Muscle layer of duodenum (tissue), 2 donors: ENCODE measurements at regions not wholly inside any gene's neighbourhood (a gene's known extent, or its start where the extent isn't known, plus 50 kb on each side); places are given as distances from the start of the nearest gene placed in this dataset.

Experiments used
- H3K27ac ChIP-seq: one replicate; pipeline ENCODE4 v1.7.0; 2013; ENCODE audit warnings: mild to moderate bottlenecking, low read length
- H3K27me3 ChIP-seq: one replicate; pipeline ENCODE4 v1.7.0; 2013; ENCODE audit warnings: low read depth, mild to moderate bottlenecking, control low read depth, low read length
- H3K36me3 ChIP-seq, 2 donors: one replicate each; pipeline ENCODE4 v1.7.0; 2013; ENCODE audit warnings: low read length in 2 of 2, control low read depth in 1 of 2, mild to moderate bottlenecking in 1 of 2; ENCODE audit not compliant: insufficient read depth in 2 of 2, control insufficient read depth in 1 of 2
- H3K4me1 ChIP-seq, 2 donors: one replicate each; pipeline ENCODE4 v1.7.0; 2013; ENCODE audit warnings: low read length in 2 of 2, mild to moderate bottlenecking in 2 of 2, control low read depth in 1 of 2, moderate library complexity in 1 of 2; ENCODE audit not compliant: insufficient read depth in 2 of 2, control insufficient read depth in 1 of 2
- H3K4me3 ChIP-seq, 2 donors: one replicate each; pipeline ENCODE4 v1.7.0; 2013; ENCODE audit warnings: low read length in 2 of 2, low read depth in 1 of 2, mild to moderate bottlenecking in 1 of 2
- H3K9me3 ChIP-seq, 2 donors: one replicate each; pipeline ENCODE4 v1.7.0; 2013; ENCODE audit warnings: low read length in 2 of 2, control low read depth in 1 of 2, mild to moderate bottlenecking in 1 of 2; ENCODE audit not compliant: control insufficient read depth in 1 of 2
- donor health status: healthy.

DNA sequence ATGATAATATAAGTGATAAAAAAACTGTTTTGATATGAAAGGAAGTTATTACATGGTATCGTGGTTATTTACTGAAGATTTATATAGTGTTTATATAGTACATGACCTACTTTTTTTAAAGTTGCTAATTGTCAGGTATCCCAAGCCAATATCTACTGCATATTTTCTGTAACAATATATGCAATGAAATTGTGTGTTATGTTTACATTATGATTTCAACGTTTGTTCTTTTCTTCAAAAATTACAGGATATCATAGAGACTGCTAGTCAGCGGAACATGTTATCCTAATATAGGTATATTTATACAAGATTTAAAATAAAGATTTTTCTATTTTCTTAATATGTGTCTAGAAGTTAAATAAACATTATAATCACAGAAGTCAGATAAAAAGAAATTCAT, 167.5 kb upstream of the DPYD start:
- H3K27me3 ChIP-seq: no peaks in the 10 kb centered on the region
- no peaks in the 10 kb centered on the region for H3K4me1 ChIP-seq
- no peaks in the 10 kb centered on the region for H3K36me3 ChIP-seq
- no peak overlapping the region for H3K27ac ChIP-seq
- H3K9me3 ChIP-seq: no peaks in the 10 kb centered on the region
- H3K4me3 ChIP-seq: no peak overlapping the region

DNA sequence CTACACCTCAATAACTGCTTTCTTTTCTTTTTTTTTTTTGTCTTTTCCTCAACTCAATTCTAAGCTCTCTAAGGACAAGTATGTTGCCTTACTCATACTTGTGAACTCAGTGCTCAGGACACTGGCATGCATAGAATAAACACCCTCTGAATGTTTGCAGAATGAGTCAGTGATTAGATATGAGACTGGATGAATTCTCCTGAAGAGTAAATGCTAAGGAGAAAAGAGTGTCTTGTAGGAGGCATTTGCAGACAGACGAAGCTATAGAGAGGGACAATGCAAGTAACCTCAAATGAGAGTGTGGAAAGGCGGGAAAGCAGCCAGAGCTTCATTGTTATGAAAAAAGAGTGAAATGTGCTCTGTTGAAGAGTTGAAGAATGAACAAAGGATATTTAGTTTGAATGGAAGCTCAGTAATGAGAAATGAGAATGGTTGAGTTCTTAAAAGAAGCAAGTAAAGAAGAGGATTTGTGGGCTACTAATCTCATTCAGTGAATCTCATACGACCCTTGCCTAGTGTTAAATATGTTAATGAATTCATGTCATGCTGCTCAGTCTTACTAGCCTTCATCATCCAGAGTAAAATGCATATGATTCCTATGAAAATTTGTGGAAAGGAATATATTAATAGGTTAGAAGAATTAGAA, 166.1 kb upstream of the DPYD start:
- Histone ChIP-seq H3K4me1 (no peaks in the 10 kb centered on the region), H3K4me3 (no peak overlapping the region), H3K36me3 (no peaks in the 10 kb centered on the region), H3K27me3 (no peaks in the 10 kb centered on the region), H3K9me3 (no peaks in the 10 kb centered on the region), H3K27ac (no peak overlapping the region)

DNA sequence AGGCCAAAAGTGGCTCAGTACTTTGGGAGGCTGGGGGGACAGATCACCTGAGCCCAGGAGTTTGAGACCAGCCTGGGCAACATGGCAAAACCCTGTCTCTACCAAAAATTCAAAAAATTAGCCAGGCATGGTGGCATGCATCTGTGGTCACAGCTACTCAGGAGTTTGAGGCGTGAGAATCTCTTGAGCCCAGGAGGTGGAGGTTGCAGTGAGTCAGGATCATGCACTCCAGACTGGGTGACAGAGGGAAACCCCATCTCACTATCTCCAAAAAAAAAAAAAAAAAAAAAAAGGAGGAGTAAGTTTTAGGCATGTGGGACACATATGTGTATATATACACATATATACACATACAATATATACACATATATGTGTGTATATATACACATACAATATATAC, 165.3 kb upstream of the DPYD start:
- Histone ChIP-seq H3K27ac (no peak overlapping the region), H3K27me3 (no peaks in the 10 kb centered on the region), H3K36me3 (no peaks in the 10 kb centered on the region), H3K9me3 (no peaks in the 10 kb centered on the region), H3K4me3 (no peak overlapping the region), H3K4me1 (no peaks in the 10 kb centered on the region)

DNA sequence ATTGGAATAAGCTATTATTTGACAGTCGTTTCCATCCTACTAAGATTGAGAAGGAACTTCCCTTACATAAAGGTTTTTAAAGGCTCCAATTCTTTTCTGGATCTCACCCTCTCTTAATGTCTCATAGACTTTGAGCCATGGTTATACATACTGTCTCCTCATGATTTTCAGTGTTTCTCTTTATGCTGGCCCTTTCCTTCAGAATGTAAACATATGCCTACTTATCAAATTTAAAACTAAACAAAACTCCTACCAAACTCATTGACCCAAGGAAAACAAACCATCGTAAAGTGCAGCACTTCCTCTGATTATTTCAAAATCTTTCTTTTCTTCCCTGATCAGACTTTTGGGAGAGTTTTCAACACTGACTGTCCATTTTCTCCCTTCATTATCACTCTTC, 163.4 kb upstream of the DPYD start:
- H3K9me3 ChIP-seq: no peaks in the 10 kb centered on the region
- no peak overlapping the region for H3K4me3 ChIP-seq
- no peaks in the 10 kb centered on the region for H3K27me3 ChIP-seq
- no peak overlapping the region for H3K27ac ChIP-seq
- H3K4me1 ChIP-seq: no peaks in the 10 kb centered on the region
- no peaks in the 10 kb centered on the region for H3K36me3 ChIP-seq

DNA sequence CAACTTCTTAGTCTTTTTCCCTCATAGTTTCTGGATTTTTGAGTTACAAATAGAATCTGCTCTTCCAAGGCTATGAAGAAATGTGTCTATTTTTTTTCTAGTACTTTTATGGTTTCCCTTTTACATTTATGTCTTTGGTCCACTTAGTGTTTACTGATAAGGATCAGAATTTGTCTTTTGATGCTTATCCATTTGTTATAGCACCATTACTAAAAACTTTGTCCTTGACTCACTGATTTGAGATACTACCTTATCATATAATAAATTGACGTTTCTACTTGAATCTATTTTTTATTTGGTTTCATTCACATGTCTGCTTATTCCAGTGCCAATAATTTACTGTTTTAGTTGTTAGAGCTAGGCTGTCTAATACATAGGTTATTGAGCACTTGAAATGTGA, 161.1 kb upstream of the DPYD start:
- H3K9me3 ChIP-seq: no peaks in the 10 kb centered on the region
- H3K4me1 ChIP-seq: no peaks in the 10 kb centered on the region
- H3K27ac ChIP-seq: no peak overlapping the region
- H3K4me3 ChIP-seq: no peak overlapping the region
- no peaks in the 10 kb centered on the region for H3K27me3 ChIP-seq
- H3K36me3 ChIP-seq: no peaks in the 10 kb centered on the region

DNA sequence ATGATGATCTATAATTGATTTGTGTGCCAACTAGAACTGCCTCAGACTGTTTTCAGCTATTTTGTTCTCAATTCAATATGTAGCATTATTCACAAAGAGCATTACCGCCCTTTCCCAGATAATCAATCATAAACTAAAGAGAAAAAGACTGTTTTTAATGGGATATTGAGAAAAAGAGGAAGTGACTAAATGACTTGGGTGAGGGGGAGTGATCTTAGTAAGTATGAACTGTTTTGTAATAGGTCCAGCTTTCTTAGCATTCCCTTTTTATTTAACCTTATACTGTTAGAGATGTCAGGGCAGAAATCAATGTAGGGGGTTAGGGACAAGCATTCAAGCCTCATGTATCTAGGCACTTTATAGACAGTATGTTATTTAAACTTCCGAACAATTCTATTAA, 157.8 kb upstream of the DPYD start:
- no peaks in the 10 kb centered on the region for H3K27me3 ChIP-seq
- H3K4me1 ChIP-seq: no peaks in the 10 kb centered on the region
- H3K27ac ChIP-seq: no peak overlapping the region
- no peaks in the 10 kb centered on the region for H3K9me3 ChIP-seq
- no peaks in the 10 kb centered on the region for H3K36me3 ChIP-seq
- H3K4me3 ChIP-seq: no peak overlapping the region

DNA sequence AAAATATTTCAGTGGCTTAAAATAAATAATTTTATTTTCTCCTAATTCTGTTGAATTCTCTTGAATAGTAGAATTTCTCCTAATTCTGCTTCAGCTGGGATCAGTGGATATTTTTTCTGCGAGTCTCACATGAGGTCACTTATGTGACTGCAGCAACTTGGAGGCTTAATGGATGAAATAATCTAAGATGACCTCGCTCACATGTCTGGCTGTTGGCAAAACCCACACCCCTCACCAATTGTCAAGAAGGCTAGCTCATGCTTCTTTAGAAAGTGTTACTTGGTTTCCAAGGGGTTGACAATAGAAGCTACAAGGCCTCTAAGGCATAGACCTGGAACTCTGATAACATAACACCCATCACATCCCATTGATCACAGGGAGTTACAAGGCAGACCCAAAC, 156.9 kb upstream of the DPYD start:
- Histone ChIP-seq H3K4me1 (no peaks in the 10 kb centered on the region), H3K4me3 (no peak overlapping the region), H3K36me3 (no peaks in the 10 kb centered on the region), H3K9me3 (no peaks in the 10 kb centered on the region), H3K27ac (no peak overlapping the region), H3K27me3 (no peaks in the 10 kb centered on the region)

DNA sequence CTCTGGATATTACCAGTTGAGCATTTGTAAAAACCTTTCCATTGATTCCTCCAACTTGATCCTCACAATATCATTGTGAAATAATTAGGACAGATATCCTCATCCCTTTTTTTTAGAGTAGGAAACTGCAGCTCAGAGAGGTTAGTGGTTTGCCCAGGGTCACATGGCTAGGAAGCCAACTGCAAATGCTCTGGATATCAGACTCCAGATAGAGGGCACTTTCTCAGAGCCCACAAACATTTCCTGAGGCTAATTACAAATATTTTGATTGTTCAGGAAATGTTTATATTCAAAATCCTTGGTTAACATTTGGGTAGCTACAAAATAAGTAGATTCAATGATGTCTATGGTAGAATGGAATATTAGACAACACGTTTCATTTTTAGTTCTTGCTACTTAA, 154.8 kb upstream of the DPYD start:
- Histone ChIP-seq H3K36me3 (no peaks in the 10 kb centered on the region), H3K27me3 (no peaks in the 10 kb centered on the region), H3K9me3 (no peaks in the 10 kb centered on the region)

DNA sequence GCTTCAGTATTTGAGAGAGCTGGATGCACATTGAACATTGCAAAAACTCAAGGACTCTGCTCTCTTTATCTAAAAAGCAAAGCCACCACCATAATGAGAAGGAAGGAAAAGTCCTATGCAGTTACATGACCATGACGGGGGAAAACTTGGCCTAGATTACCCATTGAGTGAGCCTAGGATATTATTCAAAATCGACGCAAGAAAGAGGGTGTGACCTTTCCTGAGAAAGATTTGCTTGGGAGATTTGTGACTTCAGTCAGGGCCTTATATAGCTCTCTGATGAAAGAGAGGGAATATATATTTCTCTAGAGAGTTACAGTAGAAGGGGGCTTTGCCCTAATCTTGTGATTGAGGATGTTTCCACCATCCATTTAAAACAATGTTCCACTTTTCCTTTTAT, 153.0 kb upstream of the DPYD start:
- Histone ChIP-seq H3K27ac (no peak overlapping the region), H3K4me1 (no peaks in the 10 kb centered on the region)

More for the DNA sequence above, 154.8 kb upstream of the DPYD start:
- Histone ChIP-seq H3K4me1 (no peaks in the 10 kb centered on the region), H3K4me3 (no peak overlapping the region), H3K27ac (no peak overlapping the region)

DNA sequence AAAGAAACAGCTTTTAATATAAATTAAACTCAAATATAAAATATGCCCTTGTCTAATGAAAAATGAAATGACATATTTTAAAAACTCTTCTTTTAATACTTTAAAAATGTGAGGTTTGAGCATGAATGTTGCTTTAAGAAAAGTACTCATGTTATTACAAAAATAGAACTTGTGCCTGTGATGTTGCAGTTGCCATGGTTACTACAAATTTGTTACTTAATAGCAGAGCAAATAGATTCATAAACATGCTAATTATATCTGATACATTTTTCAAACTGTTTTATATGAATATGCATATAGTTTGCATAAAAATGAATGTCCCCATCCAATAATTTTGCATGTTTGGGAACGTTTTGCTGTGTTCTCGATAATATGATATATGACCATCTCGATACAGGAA, 152.3 kb upstream of the DPYD start:
- H3K9me3 ChIP-seq: no peaks in the 10 kb centered on the region
- H3K4me3 ChIP-seq: no peak overlapping the region
- no peaks in the 10 kb centered on the region for H3K36me3 ChIP-seq
- no peaks in the 10 kb centered on the region for H3K4me1 ChIP-seq
- H3K27ac ChIP-seq: no peak overlapping the region
- H3K27me3 ChIP-seq: no peaks in the 10 kb centered on the region

More for the DNA sequence above, 153.0 kb upstream of the DPYD start:
- no peaks in the 10 kb centered on the region for H3K36me3 ChIP-seq
- H3K9me3 ChIP-seq: no peaks in the 10 kb centered on the region
- H3K4me3 ChIP-seq: no peak overlapping the region
- H3K27me3 ChIP-seq: no peaks in the 10 kb centered on the region

DNA sequence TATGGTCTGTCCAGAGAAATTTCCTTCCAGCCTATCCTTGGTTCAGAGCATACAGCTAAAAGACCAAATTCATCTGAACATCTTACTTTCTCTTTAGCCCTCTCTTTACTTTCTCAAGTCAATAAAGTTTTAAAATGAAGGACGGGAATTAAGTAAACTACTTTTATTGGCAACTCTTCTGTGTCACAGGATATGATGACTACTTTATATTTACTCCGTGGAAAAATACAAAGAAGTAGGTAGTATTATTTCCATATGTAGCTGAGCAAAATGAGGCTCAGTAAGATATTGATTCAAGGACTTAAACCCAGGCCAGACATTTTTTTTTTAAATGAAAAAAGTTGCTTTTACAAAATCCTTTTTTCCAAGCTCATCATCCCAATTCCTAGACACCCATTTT, 151.2 kb upstream of the DPYD start:
- Histone ChIP-seq H3K4me1 (no peaks in the 10 kb centered on the region), H3K36me3 (no peaks in the 10 kb centered on the region), H3K4me3 (no peak overlapping the region), H3K9me3 (no peaks in the 10 kb centered on the region), H3K27ac (no peak overlapping the region), H3K27me3 (no peaks in the 10 kb centered on the region)

DNA sequence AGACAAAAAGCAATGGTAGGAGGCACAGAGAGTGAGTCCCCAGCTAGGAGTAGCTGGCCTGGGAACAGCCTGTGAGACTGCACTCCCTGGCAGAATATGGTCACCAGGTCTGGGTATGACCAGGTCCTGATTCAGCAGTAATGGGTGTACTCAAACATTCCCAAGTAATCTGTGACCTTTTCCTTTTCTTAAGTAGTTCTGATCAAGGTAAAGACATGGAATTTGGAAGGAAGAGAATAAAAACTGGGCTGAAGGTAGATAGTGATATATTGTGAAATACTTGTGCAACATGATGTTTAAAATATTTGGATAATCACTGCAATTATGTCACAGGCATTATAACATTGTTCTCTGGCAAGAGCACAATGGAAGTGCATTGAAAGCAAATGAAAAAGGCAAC, 147.2 kb upstream of the DPYD start:
- no peaks in the 10 kb centered on the region for H3K27me3 ChIP-seq
- H3K9me3 ChIP-seq: no peaks in the 10 kb centered on the region
- H3K27ac ChIP-seq: no peak overlapping the region
- H3K4me3 ChIP-seq: no peak overlapping the region
- no peaks in the 10 kb centered on the region for H3K36me3 ChIP-seq
- H3K4me1 ChIP-seq: no peaks in the 10 kb centered on the region
